HUES6 (cell line): ENCODE measurements at regions not wholly inside any gene's neighbourhood (a gene's known extent, or its start where the extent isn't known, plus 50 kb on each side); places are given as distances from the start of the nearest gene placed in this dataset.
A peak's percentile ranks its signal among the peaks of the same experiment; 100 is the strongest.

ENCODE experiments used
- H3K27ac ChIP-seq: 2 replicates; pipeline ENCODE4 v1.7.0; 2013; ENCODE audit warnings: low read depth, mild to moderate bottlenecking, low read length, inconsistent platforms
- H3K27me3 ChIP-seq: 2 replicates; pipeline ENCODE4 v1.6.1; 2013; ENCODE audit warnings: low read length; ENCODE audit not compliant: control insufficient read depth, insufficient read depth
- H3K36me3 ChIP-seq: 2 replicates; pipeline ENCODE4 v1.6.1; 2013; ENCODE audit warnings: low read length; ENCODE audit not compliant: control insufficient read depth, insufficient read depth
- H3K4me1 ChIP-seq: 2 replicates; pipeline ENCODE4 v1.6.1; 2013; ENCODE audit warnings: low read length; ENCODE audit not compliant: control insufficient read depth, insufficient read depth
- H3K4me3 ChIP-seq: 2 replicates; pipeline ENCODE4 v1.5.1; 2013; ENCODE audit warnings: low read depth, low read length
- H3K9ac ChIP-seq: one replicate; pipeline ENCODE4 v1.6.1; 2013; ENCODE audit warnings: mild to moderate bottlenecking, low read length
- H3K9me3 ChIP-seq: 2 replicates; pipeline ENCODE4 v1.6.1; 2013; ENCODE audit warnings: low read depth, low read length; ENCODE audit not compliant: control insufficient read depth, insufficient read depth

GRCh38 chr16:79788949-79789348 is 188.4 kb upstream of the MAF start:
- Histone ChIP-seq H3K4me1 (no peaks in the 10 kb centered on the region), H3K9ac (no peak overlapping the region), H3K27me3 (no peaks in the 10 kb centered on the region), H3K27ac (no peak overlapping the region), H3K9me3 (no peaks in the 10 kb centered on the region), H3K4me3 (no peak overlapping the region), H3K36me3 (no peaks in the 10 kb centered on the region)

GRCh38 chr16:79786389-79786788 is 185.9 kb upstream of the MAF start:
- no peak overlapping the region for H3K9ac ChIP-seq
- no peaks in the 10 kb centered on the region for H3K9me3 ChIP-seq
- H3K27ac ChIP-seq: no peak overlapping the region
- no peaks in the 10 kb centered on the region for H3K36me3 ChIP-seq
- H3K4me1 ChIP-seq: no peaks in the 10 kb centered on the region
- no peak overlapping the region for H3K4me3 ChIP-seq
- no peaks in the 10 kb centered on the region for H3K27me3 ChIP-seq

GRCh38 chr16:79784007-79784406 is 183.5 kb upstream of the MAF start:
- no peak overlapping the region for H3K9ac ChIP-seq
- H3K4me1 ChIP-seq: no peaks in the 10 kb centered on the region
- no peaks in the 10 kb centered on the region for H3K27me3 ChIP-seq

GRCh38 chr16:79777679-79778078 is 177.1 kb upstream of the MAF start:
- no peak overlapping the region for H3K27ac ChIP-seq
- H3K36me3 ChIP-seq: no peaks in the 10 kb centered on the region
- 0 out of 2 replicates have a peak, but pooled peaks cover 7% of the 10 kb centered on the region for H3K4me1 ChIP-seq
- H3K9me3 ChIP-seq: no peaks in the 10 kb centered on the region
- H3K9ac ChIP-seq: no peak overlapping the region
- no peaks in the 10 kb centered on the region for H3K27me3 ChIP-seq
- no peak overlapping the region for H3K4me3 ChIP-seq

More at GRCh38 chr16:79784007-79784406, 183.5 kb upstream of the MAF start:
- no peak overlapping the region for H3K27ac ChIP-seq
- no peak overlapping the region for H3K4me3 ChIP-seq
- no peaks in the 10 kb centered on the region for H3K36me3 ChIP-seq
- H3K9me3 ChIP-seq: no peaks in the 10 kb centered on the region

- Histone ChIP-seq H3K4me3 (no peak overlapping the region), H3K36me3 (no peaks in the 10 kb centered on the region), H3K27ac (no peak overlapping the region), H3K9me3 (no peaks in the 10 kb centered on the region), H3K9ac (no peak overlapping the region), H3K27me3 (no peaks in the 10 kb centered on the region), H3K4me1 (0 out of 2 replicates have a peak, but pooled peaks cover 7% of the 10 kb centered on the region)
Observed at GRCh38 chr16:79776243-79776847, 175.8 kb upstream of the MAF start.

- no peak overlapping the region for H3K4me3 ChIP-seq
- no peak overlapping the region for H3K27ac ChIP-seq
- H3K27me3 ChIP-seq: no peaks in the 10 kb centered on the region
- H3K36me3 ChIP-seq: no peaks in the 10 kb centered on the region
- H3K4me1 ChIP-seq: peaks cover 10% of the 10 kb centered on the region; the same call in 1 of the 2 replicates
- no peaks in the 10 kb centered on the region for H3K9me3 ChIP-seq
- no peak overlapping the region for H3K9ac ChIP-seq
Observed at GRCh38 chr16:79772784-79773183, 172.2 kb upstream of the MAF start.

GRCh38 chr16:79772048-79772447 is 171.5 kb upstream of the MAF start:
- no peaks in the 10 kb centered on the region for H3K36me3 ChIP-seq
- H3K27me3 ChIP-seq: no peaks in the 10 kb centered on the region
- no peak overlapping the region for H3K4me3 ChIP-seq
- peaks cover 11% of the 10 kb centered on the region; the same call in 1 of the 2 replicates for H3K4me1 ChIP-seq
- H3K27ac ChIP-seq: no peak overlapping the region
- no peak overlapping the region for H3K9ac ChIP-seq
- H3K9me3 ChIP-seq: no peaks in the 10 kb centered on the region

- H3K36me3 ChIP-seq: no peaks in the 10 kb centered on the region
- H3K4me3 ChIP-seq: peak overlapping the region; percentile 82
- H3K4me1 ChIP-seq: peaks cover 4% of the 10 kb centered on the region; the same call in 1 of the 2 replicates
- H3K9me3 ChIP-seq: no peaks in the 10 kb centered on the region
- H3K9ac ChIP-seq: peak overlapping the region; percentile 85
- no peak overlapping the region for H3K27ac ChIP-seq
- no peaks in the 10 kb centered on the region for H3K27me3 ChIP-seq
Observed at GRCh38 chr16:79770244-79771064, 169.9 kb upstream of the MAF start.

GRCh38 chr16:79769928-79770243 is 169.3 kb upstream of the MAF start:
- no peaks in the 10 kb centered on the region for H3K27me3 ChIP-seq
- H3K27ac ChIP-seq: no peak overlapping the region
- H3K9me3 ChIP-seq: no peaks in the 10 kb centered on the region
- H3K36me3 ChIP-seq: no peaks in the 10 kb centered on the region
- H3K4me1 ChIP-seq: peaks cover 4% of the 10 kb centered on the region; the same call in 1 of the 2 replicates
- H3K4me3 ChIP-seq: peak overlapping the region; percentile 82
- peak overlapping the region; percentile 85 for H3K9ac ChIP-seq

- Histone ChIP-seq H3K4me3 (no peak overlapping the region), H3K36me3 (no peaks in the 10 kb centered on the region), H3K27me3 (no peaks in the 10 kb centered on the region), H3K9me3 (no peaks in the 10 kb centered on the region), H3K27ac (no peak overlapping the region), H3K4me1 (peaks cover 4% of the 10 kb centered on the region; the same call in 1 of the 2 replicates), H3K9ac (no peak overlapping the region)
Observed at GRCh38 chr16:79769270-79769927, 168.9 kb upstream of the MAF start.
